Loucy (cell line): ENCODE measurements at regions not wholly inside any gene's neighbourhood (a gene's known extent, or its start where the extent isn't known, plus 50 kb on each side); places are given as distances from the start of the nearest gene placed in this dataset.
A peak's percentile ranks its signal among the peaks of the same experiment; 100 is the strongest.

ENCODE experiments used
- H2AFZ ChIP-seq: fragments of 200-600 bp; sonication (generic); 2 replicates; pipeline ENCODE4 v1.6.0; 2016; ENCODE audit warnings: antibody characterized with exemption, mild to moderate bottlenecking, low read length, moderate library complexity
- H3F3A ChIP-seq: fragments of 200-600 bp; 2 replicates; pipeline ENCODE4 v1.6.0; 2016; ENCODE audit warnings: antibody characterized with exemption, low read depth, mild to moderate bottlenecking
- H3K27me3 ChIP-seq: fragments of 200-600 bp; sonication (generic); 2 replicates; pipeline ENCODE4 v1.6.1; 2014; ENCODE audit warnings: low read length, mild to moderate bottlenecking; ENCODE audit not compliant: insufficient read depth, poor library complexity, severe bottlenecking
- H3K36me3 ChIP-seq: fragments of 200-600 bp; sonication (generic); 2 replicates; pipeline ENCODE4 v1.6.1; 2016; ENCODE audit warnings: low read length; ENCODE audit not compliant: insufficient read depth
- H3K4me1 ChIP-seq: fragments of 200-600 bp; sonication (generic); 2 replicates; pipeline ENCODE4 v1.5.1; 2014; ENCODE audit warnings: low read length, mild to moderate bottlenecking; ENCODE audit not compliant: insufficient read depth, poor library complexity, severe bottlenecking
- H3K4me2 ChIP-seq: fragments of 200-600 bp; sonication (generic); 2 replicates; pipeline ENCODE4 v1.6.0; 2014; ENCODE audit warnings: antibody characterized with exemption, low read length, low read depth, mild to moderate bottlenecking; ENCODE audit not compliant: poor library complexity, severe bottlenecking
- H3K4me3 ChIP-seq: fragments of 200-600 bp; sonication (generic); 2 replicates; pipeline ENCODE4 v1.5.1; 2014; ENCODE audit warnings: low read length, mild to moderate bottlenecking, mixed read lengths; ENCODE audit not compliant: poor library complexity, severe bottlenecking
- H3K79me2 ChIP-seq: fragments of 200-600 bp; sonication (generic); 2 replicates; pipeline ENCODE4 v1.6.1; 2014; ENCODE audit warnings: low read length; ENCODE audit not compliant: insufficient read depth
- H3K9ac ChIP-seq: fragments of 200-600 bp; sonication (generic); 2 replicates; pipeline ENCODE4 v1.6.0; 2014; ENCODE audit warnings: mild to moderate bottlenecking, low read depth, low read length, moderate library complexity; ENCODE audit not compliant: poor library complexity, severe bottlenecking
- H3K9me2 ChIP-seq: fragments of 200-600 bp; sonication (generic); replicated peaks from 2 replicates; pipeline ENCODE4 v1.6.1; 2016; ENCODE audit warnings: low read depth, low read length, mixed read lengths
- H3K9me3 ChIP-seq: fragments of 200-600 bp; sonication (generic); 2 replicates; pipeline ENCODE4 v1.6.1; 2014; ENCODE audit warnings: mild to moderate bottlenecking, antibody characterized with exemption, low read length, low read depth; ENCODE audit not compliant: insufficient read depth
- H4K20me1 ChIP-seq: fragments of 200-600 bp; sonication (generic); 2 replicates; pipeline ENCODE4 v1.6.0; 2014; ENCODE audit warnings: antibody characterized with exemption, low read length, mild to moderate bottlenecking; ENCODE audit not compliant: insufficient read depth, poor library complexity, severe bottlenecking
- EZH2phosphoT487 ChIP-seq: fragments of 200-600 bp; IDR thresholded peaks from 2 replicates; pipeline ENCODE4 v1.6.1; 2018; ENCODE audit warnings: antibody characterized with exemption, mild to moderate bottlenecking, moderate library complexity, borderline replicate concordance
- TF ChIP-seq, protein P1 (sequence below): fragments of 200-600 bp; sonication (generic); conservative IDR thresholded peaks from 2 replicates; pipeline ENCODE4 v1.5.1; 2014; ENCODE audit warnings: mild to moderate bottlenecking, antibody characterized with exemption, low read length

DNA sequence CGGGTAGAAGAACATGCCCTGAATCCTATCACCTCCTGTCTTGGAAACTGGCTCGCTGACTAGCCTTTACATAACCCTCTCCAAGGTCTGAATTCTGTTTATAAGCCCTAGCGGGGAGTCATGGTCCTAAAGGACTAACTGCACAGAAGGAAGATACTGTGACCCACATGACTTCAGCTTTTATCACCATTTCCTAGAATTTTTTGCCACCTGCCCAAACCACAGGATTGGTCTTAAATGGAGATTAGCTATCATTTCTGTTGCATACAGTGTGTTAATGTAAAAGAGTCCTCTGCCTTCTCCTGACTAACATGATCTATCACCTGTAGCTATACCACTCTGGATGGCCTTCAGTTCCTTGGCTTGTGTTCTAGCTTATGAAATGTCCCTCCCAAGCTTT lies 319.2 kb downstream of the DUSP6 start:
- no peak overlapping the region for H3K9ac ChIP-seq
- H4K20me1 ChIP-seq = no peaks in the 10 kb centered on the region
- H3K4me2 ChIP-seq = no peak overlapping the region
- no peak overlapping the region for H3K4me3 ChIP-seq
- TF ChIP-seq, protein P1, sequence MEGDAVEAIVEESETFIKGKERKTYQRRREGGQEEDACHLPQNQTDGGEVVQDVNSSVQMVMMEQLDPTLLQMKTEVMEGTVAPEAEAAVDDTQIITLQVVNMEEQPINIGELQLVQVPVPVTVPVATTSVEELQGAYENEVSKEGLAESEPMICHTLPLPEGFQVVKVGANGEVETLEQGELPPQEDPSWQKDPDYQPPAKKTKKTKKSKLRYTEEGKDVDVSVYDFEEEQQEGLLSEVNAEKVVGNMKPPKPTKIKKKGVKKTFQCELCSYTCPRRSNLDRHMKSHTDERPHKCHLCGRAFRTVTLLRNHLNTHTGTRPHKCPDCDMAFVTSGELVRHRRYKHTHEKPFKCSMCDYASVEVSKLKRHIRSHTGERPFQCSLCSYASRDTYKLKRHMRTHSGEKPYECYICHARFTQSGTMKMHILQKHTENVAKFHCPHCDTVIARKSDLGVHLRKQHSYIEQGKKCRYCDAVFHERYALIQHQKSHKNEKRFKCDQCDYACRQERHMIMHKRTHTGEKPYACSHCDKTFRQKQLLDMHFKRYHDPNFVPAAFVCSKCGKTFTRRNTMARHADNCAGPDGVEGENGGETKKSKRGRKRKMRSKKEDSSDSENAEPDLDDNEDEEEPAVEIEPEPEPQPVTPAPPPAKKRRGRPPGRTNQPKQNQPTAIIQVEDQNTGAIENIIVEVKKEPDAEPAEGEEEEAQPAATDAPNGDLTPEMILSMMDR = no peak
- TF ChIP-seq EZH2phosphoT487 = no peak
- no peaks in the 10 kb centered on the region for H3K4me1 ChIP-seq
- H3K79me2 ChIP-seq = no peaks in the 10 kb centered on the region
- H3K9me2 ChIP-seq = no peaks in the 10 kb centered on the region
- H3F3A ChIP-seq = no peaks in the 10 kb centered on the region
- H3K36me3 ChIP-seq = no peaks in the 10 kb centered on the region
- no peaks in the 10 kb centered on the region for H3K27me3 ChIP-seq
- no peaks in the 10 kb centered on the region for H3K9me3 ChIP-seq
- H2AFZ ChIP-seq = no peak overlapping the region

DNA sequence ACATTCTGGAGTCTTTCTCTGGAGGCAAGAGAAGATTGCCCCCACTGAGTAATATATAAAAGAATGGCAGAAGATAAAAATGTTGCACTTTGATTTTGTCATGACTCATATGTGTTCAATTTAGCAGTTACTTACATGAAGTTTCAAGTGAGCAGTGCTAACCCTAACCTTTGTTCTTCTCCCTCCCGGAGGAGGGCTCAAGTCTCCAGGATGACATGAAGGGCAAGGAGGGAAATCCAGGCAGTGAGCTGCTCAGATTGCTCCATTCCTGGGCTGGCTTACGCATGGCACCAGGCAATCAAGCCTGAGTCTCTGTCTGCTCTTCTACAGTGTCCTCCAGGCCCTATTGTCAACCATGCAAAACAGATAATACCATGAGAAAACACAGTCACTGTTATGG lies 322.3 kb downstream of the DUSP6 start:
- Histone ChIP-seq H3K9ac (no peak overlapping the region), H2AFZ (0 out of 2 replicates have a peak overlapping the region, but pooled peaks have one; percentile 3), H3K4me3 (no peak overlapping the region), H3K4me2 (no peak overlapping the region), H3F3A (no peaks in the 10 kb centered on the region), H3K36me3 (no peaks in the 10 kb centered on the region), H3K79me2 (no peaks in the 10 kb centered on the region), H3K9me2 (no peaks in the 10 kb centered on the region), H3K27me3 (no peaks in the 10 kb centered on the region), H4K20me1 (no peaks in the 10 kb centered on the region), H3K9me3 (no peaks in the 10 kb centered on the region), H3K4me1 (no peaks in the 10 kb centered on the region)
- no peak for TF ChIP-seq EZH2phosphoT487
- TF ChIP-seq, protein P1 = no peak

DNA sequence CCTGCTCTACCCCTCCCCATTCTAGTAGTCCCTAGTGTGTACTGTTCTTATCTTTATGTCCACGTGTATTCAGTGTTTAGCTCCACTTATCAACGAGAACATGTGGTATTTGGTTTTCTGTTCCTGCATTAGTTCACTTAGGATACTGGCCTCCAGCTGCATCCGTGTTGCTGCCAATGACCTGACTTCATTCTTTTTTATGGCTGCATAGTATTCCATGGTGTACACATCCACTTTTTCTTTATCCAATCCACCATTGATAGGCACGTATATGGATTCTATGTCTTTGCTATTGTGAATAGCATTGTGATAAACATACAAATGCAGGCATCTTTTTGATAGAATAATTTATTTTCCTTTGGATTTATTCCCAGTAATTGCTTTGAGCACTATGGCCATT lies 327.7 kb downstream of the DUSP6 start:
- TF ChIP-seq EZH2phosphoT487 = no peak
- TF ChIP-seq, protein P1 = no peak

More for the DNA sequence above, 327.7 kb downstream of the DUSP6 start:
- Histone ChIP-seq H3F3A (no peaks in the 10 kb centered on the region), H4K20me1 (no peaks in the 10 kb centered on the region), H3K4me2 (no peak overlapping the region), H2AFZ (no peak overlapping the region), H3K79me2 (no peaks in the 10 kb centered on the region), H3K9me3 (no peaks in the 10 kb centered on the region), H3K36me3 (no peaks in the 10 kb centered on the region), H3K9me2 (no peaks in the 10 kb centered on the region), H3K9ac (no peak overlapping the region), H3K4me3 (no peak overlapping the region), H3K27me3 (no peaks in the 10 kb centered on the region), H3K4me1 (no peaks in the 10 kb centered on the region)
